ENCODE measurements at regions not wholly inside any gene's neighbourhood (a gene's known extent, or its start where the extent isn't known, plus 50 kb on each side); places are given as distances from the start of the nearest gene placed in this dataset.

DNA sequence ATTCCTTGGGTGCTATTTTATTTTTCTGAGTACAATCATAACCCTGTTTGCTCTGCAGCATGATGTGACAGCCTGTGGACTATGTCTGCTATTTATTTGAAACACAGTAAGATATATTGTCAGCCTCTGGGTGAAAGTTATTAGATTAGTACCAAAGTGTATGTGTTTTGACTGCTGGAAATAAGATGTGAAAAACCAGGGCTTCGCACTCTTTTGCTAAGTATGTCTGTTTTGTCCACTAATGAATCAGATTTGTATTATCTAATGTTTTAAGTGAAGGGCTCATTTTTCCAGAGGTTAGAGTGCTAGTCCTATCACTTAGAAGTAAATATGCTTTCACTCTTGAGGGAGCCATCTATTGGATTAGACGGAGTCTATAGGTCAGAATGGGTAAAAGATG lies 569.8 kb upstream of the FZD8 start:
- H3K4me3 ChIP-seq (ENCODE audit: extremely low read depth in 1 of 4, insufficient read depth in 2 of 4, low read depth in 3 of 4, low read length in 4 of 4), result no peak overlapping the region
- no peak overlapping the region for H3K4ac ChIP-seq (replicated peaks; ENCODE audit: insufficient read length, low read depth, low read length)
- no peak overlapping the region for H3K27ac ChIP-seq (ENCODE audit: low read depth, low read length)
- no peaks in the 10 kb centered on the region for H3K79me1 ChIP-seq (ENCODE audit: low read depth, low read length)
- H2BK120ac ChIP-seq (replicated peaks; ENCODE audit: low read depth, low read length), result no peak overlapping the region
- ChIA-PET CTCF (ENCODE audit: partially characterized antibody) (no interaction called here), POLR2A (ENCODE audit: partially characterized antibody) (no interaction called here)
- H3K23me2 ChIP-seq (ENCODE audit: low read depth, low read length), result no peaks in the 10 kb centered on the region
- H2BK12ac ChIP-seq (ENCODE audit: low read depth, low read length), result no peak overlapping the region
- H2BK5ac ChIP-seq (ENCODE audit: low read depth, low read length), result no peak overlapping the region
- H2AK5ac ChIP-seq (ENCODE audit: low read depth, low read length), result no peak overlapping the region
- DNase-seq (ENCODE audit: low read depth in 1 of 2, low spot score in 2 of 2) (no peak), FAIRE-seq (no peak)
- no peak overlapping the region for H3K14ac ChIP-seq (ENCODE audit: insufficient read length)
- H4K91ac ChIP-seq (replicated peaks; ENCODE audit: insufficient read length, low read length), result no peak overlapping the region
- H3K4me2 ChIP-seq (ENCODE audit: insufficient read depth in 1 of 2, low read depth in 2 of 2, low read length in 2 of 2), result no peak overlapping the region
- no peak overlapping the region for H3K56ac ChIP-seq (replicated peaks; ENCODE audit: insufficient read length, low read depth, low read length)
- H2BK15ac ChIP-seq (ENCODE audit: low read length), result no peak overlapping the region
- no peaks in the 10 kb centered on the region for H4K20me1 ChIP-seq (replicated peaks in 1 of 2; ENCODE audit: control insufficient read depth in 1 of 2, insufficient read depth in 2 of 2, low read length in 2 of 2)
- H3K18ac ChIP-seq (ENCODE audit: extremely low read depth, low read length), result no peak overlapping the region
- H3K27me3 ChIP-seq (replicated peaks in 1 of 4; ENCODE audit: control insufficient read depth in 3 of 4, extremely low read depth in 1 of 4, insufficient read depth in 3 of 4, low read length in 3 of 4), result no peaks in the 10 kb centered on the region
- H2AFZ ChIP-seq (ENCODE audit: low read length), result no peak overlapping the region
- 86% methylated on average over 2 of the region's 2 CpGs; no CpG with 5 or more reads in 1 of the 2 experiments for WGBS, 2 experiments (ENCODE audit: extremely low coverage in 1 of 2, insufficient coverage in 1 of 2, insufficient read length in 1 of 2, insufficient replicate concordance in 2 of 2, low coverage in 1 of 2, low lambda C conversion rate in 2 of 2, missing lambda C conversion rate in 1 of 2)
- H4K8ac ChIP-seq (ENCODE audit: extremely low read depth, insufficient read depth, low read length), result no peak overlapping the region
- no peak overlapping the region for H4K5ac ChIP-seq (ENCODE audit: insufficient read length, low read depth, low read length)
- H3K9me3 ChIP-seq (ENCODE audit: insufficient read depth in 2 of 2, low read depth in 1 of 2, low read length in 1 of 2), result no peaks in the 10 kb centered on the region
- no peak overlapping the region for H3K9ac ChIP-seq (replicated peaks in 1 of 4; ENCODE audit: extremely low read depth in 1 of 4, low read depth in 3 of 4, low read length in 3 of 4)
- H3K4me1 ChIP-seq (replicated peaks in 1 of 4; ENCODE audit: control insufficient read depth in 3 of 4, insufficient read depth in 4 of 4, low read length in 3 of 4), result no peaks in the 10 kb centered on the region
- no peaks in the 10 kb centered on the region for H3K79me2 ChIP-seq (ENCODE audit: control insufficient read depth in 1 of 2, insufficient read depth in 2 of 2, low read length in 2 of 2)
- H2BK20ac ChIP-seq (ENCODE audit: low read length), result no peak overlapping the region
- no peak overlapping the region for H3K23ac ChIP-seq (ENCODE audit: insufficient read length)
- no peaks in the 10 kb centered on the region for H3K36me3 ChIP-seq (ENCODE audit: control insufficient read depth in 2 of 4, insufficient read depth in 4 of 4, low read length in 3 of 4)
- TF ChIP-seq GTF2F1 (IDR thresholded peaks at IDR 0.05; ENCODE audit: borderline replicate concordance, low read depth, low read length), result no peak
- TF ChIP-seq, protein P1, sequence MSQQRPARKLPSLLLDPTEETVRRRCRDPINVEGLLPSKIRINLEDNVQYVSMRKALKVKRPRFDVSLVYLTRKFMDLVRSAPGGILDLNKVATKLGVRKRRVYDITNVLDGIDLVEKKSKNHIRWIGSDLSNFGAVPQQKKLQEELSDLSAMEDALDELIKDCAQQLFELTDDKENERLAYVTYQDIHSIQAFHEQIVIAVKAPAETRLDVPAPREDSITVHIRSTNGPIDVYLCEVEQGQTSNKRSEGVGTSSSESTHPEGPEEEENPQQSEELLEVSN (IDR thresholded peaks at IDR 0.05), result no peak
- TF ChIP-seq, protein P2, sequence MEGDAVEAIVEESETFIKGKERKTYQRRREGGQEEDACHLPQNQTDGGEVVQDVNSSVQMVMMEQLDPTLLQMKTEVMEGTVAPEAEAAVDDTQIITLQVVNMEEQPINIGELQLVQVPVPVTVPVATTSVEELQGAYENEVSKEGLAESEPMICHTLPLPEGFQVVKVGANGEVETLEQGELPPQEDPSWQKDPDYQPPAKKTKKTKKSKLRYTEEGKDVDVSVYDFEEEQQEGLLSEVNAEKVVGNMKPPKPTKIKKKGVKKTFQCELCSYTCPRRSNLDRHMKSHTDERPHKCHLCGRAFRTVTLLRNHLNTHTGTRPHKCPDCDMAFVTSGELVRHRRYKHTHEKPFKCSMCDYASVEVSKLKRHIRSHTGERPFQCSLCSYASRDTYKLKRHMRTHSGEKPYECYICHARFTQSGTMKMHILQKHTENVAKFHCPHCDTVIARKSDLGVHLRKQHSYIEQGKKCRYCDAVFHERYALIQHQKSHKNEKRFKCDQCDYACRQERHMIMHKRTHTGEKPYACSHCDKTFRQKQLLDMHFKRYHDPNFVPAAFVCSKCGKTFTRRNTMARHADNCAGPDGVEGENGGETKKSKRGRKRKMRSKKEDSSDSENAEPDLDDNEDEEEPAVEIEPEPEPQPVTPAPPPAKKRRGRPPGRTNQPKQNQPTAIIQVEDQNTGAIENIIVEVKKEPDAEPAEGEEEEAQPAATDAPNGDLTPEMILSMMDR (IDR thresholded peaks at IDR 0.05; ENCODE audit: control extremely low read depth in 1 of 3, insufficient read depth in 1 of 3, low read depth in 1 of 3, low read length in 3 of 3), result no peak
- TF ChIP-seq, protein P3, sequence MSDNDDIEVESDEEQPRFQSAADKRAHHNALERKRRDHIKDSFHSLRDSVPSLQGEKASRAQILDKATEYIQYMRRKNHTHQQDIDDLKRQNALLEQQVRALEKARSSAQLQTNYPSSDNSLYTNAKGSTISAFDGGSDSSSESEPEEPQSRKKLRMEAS (IDR thresholded peaks at IDR 0.05), result no peak
- TF ChIP-seq KDM5A (IDR thresholded peaks at IDR 0.05; ENCODE audit: low read length), result no peak
- no peak for TF ChIP-seq CBX5 (IDR thresholded peaks at IDR 0.05; ENCODE audit: low read depth, low read length)
- TF ChIP-seq SUZ12 (IDR thresholded peaks at IDR 0.05; ENCODE audit: low read length), result no peak
- no peak for TF ChIP-seq KDM4A (IDR thresholded peaks at IDR 0.05; ENCODE audit: low read depth, low read length, severe bottlenecking)
- no peak for TF ChIP-seq BACH1 (IDR thresholded peaks at IDR 0.05; ENCODE audit: low read length)
- TF ChIP-seq SP2 (IDR thresholded peaks at IDR 0.05; ENCODE audit: low read length), result no peak
- no peak for TF ChIP-seq FOSL1 (IDR thresholded peaks at IDR 0.05; ENCODE audit: insufficient read depth, low read depth, low read length)
- no peak for TF ChIP-seq SP1 (IDR thresholded peaks at IDR 0.05; ENCODE audit: low read depth, low read length)
- no peak for TF ChIP-seq TAF1 (IDR thresholded peaks at IDR 0.05; ENCODE audit: low read depth, low read length)
